Hepatocyte (in vitro differentiated cells): ENCODE measurements at regions not wholly inside any gene's neighbourhood (a gene's known extent, or its start where the extent isn't known, plus 50 kb on each side); places are given as distances from the start of the nearest gene placed in this dataset.

ENCODE experiments used
- DNase-seq: peaks from one replicate; pipeline ENCODE4 v3.0.0-alpha.2; 2016; ENCODE audit warnings: low spot score
- H2AFZ ChIP-seq: fragments of 200-600 bp; sonication (generic); 2 replicates; pipeline ENCODE4 v1.6.0; 2016; ENCODE audit warnings: antibody characterized with exemption, mild to moderate bottlenecking
- H3K27ac ChIP-seq: fragments of 200-600 bp; sonication (generic); 2 replicates; pipeline ENCODE4 v1.5.1; 2016; ENCODE audit warnings: mild to moderate bottlenecking
- H3K27me3 ChIP-seq: fragments of 200-600 bp; sonication (generic); 2 replicates; pipeline ENCODE4 v1.6.1; 2016
- H3K36me3 ChIP-seq: fragments of 200-600 bp; sonication (generic); replicated peaks from 2 replicates; pipeline ENCODE4 v1.5.1; 2016; ENCODE audit warnings: low read depth; ENCODE audit not compliant: insufficient read depth
- H3K4me1 ChIP-seq: fragments of 200-600 bp; sonication (generic); 2 replicates; pipeline ENCODE4 v1.5.1; 2016; ENCODE audit warnings: mild to moderate bottlenecking, moderate library complexity; ENCODE audit not compliant: insufficient read depth
- H3K4me2 ChIP-seq: fragments of 200-600 bp; sonication (generic); 2 replicates; pipeline ENCODE4 v1.6.0; 2016
- H3K4me3 ChIP-seq: fragments of 200-600 bp; sonication (generic); 2 replicates; pipeline ENCODE4 v1.5.1; 2016; ENCODE audit warnings: mild to moderate bottlenecking
- H3K79me2 ChIP-seq: fragments of 200-600 bp; sonication (generic); 2 replicates; pipeline ENCODE4 v1.6.0; 2017; ENCODE audit warnings: mild to moderate bottlenecking
- H3K9me2 ChIP-seq: fragments of 200-600 bp; sonication (generic); replicated peaks from 2 replicates; pipeline ENCODE4 v1.6.0; 2017; ENCODE audit warnings: mild to moderate bottlenecking; ENCODE audit not compliant: insufficient read depth
- H3K9me3 ChIP-seq: fragments of 200-600 bp; sonication (generic); 2 replicates; pipeline ENCODE4 v1.5.1; 2016; ENCODE audit warnings: low read depth, mild to moderate bottlenecking
- H4K20me1 ChIP-seq: fragments of 200-600 bp; sonication (generic); 2 replicates; pipeline ENCODE4 v1.6.0; 2016; ENCODE audit warnings: mild to moderate bottlenecking; ENCODE audit not compliant: insufficient read depth, poor library complexity, severe bottlenecking
- CTCF ChIP-seq: fragments of 200-600 bp; sonication (generic); IDR thresholded peaks from 2 replicates; pipeline ENCODE4 v1.5.1; 2016; ENCODE audit warnings: antibody characterized with exemption, mild to moderate bottlenecking; ENCODE audit not compliant: poor library complexity
- EZH2 ChIP-seq: fragments of 200-600 bp; sonication (generic); IDR thresholded peaks from 2 replicates; pipeline ENCODE4 v1.6.1; 2016; ENCODE audit warnings: antibody characterized with exemption, mild to moderate bottlenecking, borderline replicate concordance
- EZH2phosphoT487 ChIP-seq: fragments of 200-600 bp; sonication (generic); IDR thresholded peaks from one replicate; pipeline ENCODE4 v1.6.1; 2018; ENCODE audit warnings: antibody characterized with exemption, mild to moderate bottlenecking, low read depth, moderate library complexity; ENCODE audit not compliant: unreplicated experiment, severe bottlenecking
- WGBS: methylation state at CpG from one replicate; pipeline ENCODE4 v1.1.6; 2016; ENCODE audit warnings: low lambda C conversion rate; ENCODE audit errors: missing lambda C conversion rate; 5-methylcytosine and 5-hydroxymethylcytosine counted together

- no peak for DNase-seq
- no peaks in the 10 kb centered on the region for H3K79me2 ChIP-seq
- H3K27me3 ChIP-seq = no peaks in the 10 kb centered on the region
- no peak overlapping the region for H3K4me3 ChIP-seq
- no peaks in the 10 kb centered on the region for H4K20me1 ChIP-seq
- no peaks in the 10 kb centered on the region for H3K36me3 ChIP-seq
- TF ChIP-seq EZH2 (no peak), CTCF (no peak), EZH2phosphoT487 (no peak)
- H3K9me3 ChIP-seq = no peaks in the 10 kb centered on the region
- no peak overlapping the region for H2AFZ ChIP-seq
- H3K4me1 ChIP-seq = no peaks in the 10 kb centered on the region
- H3K9me2 ChIP-seq = no peaks in the 10 kb centered on the region
- 59% methylated on average over 3 of the region's 3 CpGs for WGBS
- H3K4me2 ChIP-seq = no peak overlapping the region
- no peak overlapping the region for H3K27ac ChIP-seq
These were observed 169.7 kb downstream of the NPR3 start for GRCh38 chr5:32880796-32881195.

- Histone ChIP-seq H2AFZ (no peak overlapping the region), H3K4me2 (no peak overlapping the region), H3K9me2 (no peaks in the 10 kb centered on the region), H3K4me1 (no peaks in the 10 kb centered on the region), H3K27me3 (no peaks in the 10 kb centered on the region), H3K79me2 (no peaks in the 10 kb centered on the region), H4K20me1 (no peaks in the 10 kb centered on the region), H3K27ac (no peak overlapping the region), H3K9me3 (no peaks in the 10 kb centered on the region), H3K36me3 (no peaks in the 10 kb centered on the region), H3K4me3 (no peak overlapping the region)
- DNase-seq = no peak
- TF ChIP-seq EZH2phosphoT487 (no peak), EZH2 (no peak), CTCF (no peak)
- 30% methylated on average over 2 of the region's 2 CpGs for WGBS
These were observed 176.3 kb downstream of the NPR3 start for GRCh38 chr5:32887390-32887789.

GRCh38 chr5:32889078-32889477 lies 178.0 kb downstream of the NPR3 start:
- Histone ChIP-seq H3K4me1 (no peaks in the 10 kb centered on the region), H3K9me3 (no peaks in the 10 kb centered on the region), H3K4me3 (no peak overlapping the region), H3K4me2 (no peak overlapping the region), H3K79me2 (no peaks in the 10 kb centered on the region), H3K27ac (no peak overlapping the region), H3K27me3 (no peaks in the 10 kb centered on the region), H4K20me1 (no peaks in the 10 kb centered on the region), H3K36me3 (no peaks in the 10 kb centered on the region), H3K9me2 (no peaks in the 10 kb centered on the region), H2AFZ (no peak overlapping the region)
- 24% methylated on average over 1 of the region's 1 CpG for WGBS
- TF ChIP-seq CTCF = no peak
- no peak for TF ChIP-seq EZH2
- no peak for TF ChIP-seq EZH2phosphoT487
- no peak for DNase-seq

GRCh38 chr5:32903613-32904012 lies 192.5 kb downstream of the NPR3 start:
- Histone ChIP-seq H3K9me2 (no peaks in the 10 kb centered on the region), H3K4me3 (no peak overlapping the region), H3K4me2 (no peak overlapping the region), H3K27ac (no peak overlapping the region), H3K9me3 (no peaks in the 10 kb centered on the region), H3K4me1 (no peaks in the 10 kb centered on the region), H3K79me2 (no peaks in the 10 kb centered on the region), H4K20me1 (no peaks in the 10 kb centered on the region), H3K36me3 (no peaks in the 10 kb centered on the region), H3K27me3 (no peaks in the 10 kb centered on the region), H2AFZ (no peak overlapping the region)
- WGBS = 35% methylated on average over 2 of the region's 2 CpGs
- DNase-seq = no peak
- TF ChIP-seq EZH2phosphoT487 (no peak), EZH2 (no peak), CTCF (no peak)
